Panc1 (cell line): ENCODE measurements at regions not wholly inside any gene's neighbourhood (a gene's known extent, or its start where the extent isn't known, plus 50 kb on each side); places are given as distances from the start of the nearest gene placed in this dataset.

Experiments used
- ATAC-seq: fragments of 200-7000 bp; cut with Tn5 transposase; 2 replicates; pipeline ENCODE4 v1.9.1; 2020; ENCODE audit warnings: mild to moderate bottlenecking, moderate library complexity
- BruUV-seq: library from RNA; stranded (reverse); fragments of 400-500 nt; replicated peaks from 2 replicates; lab custom pipeline; 2021; lab: Mats Ljungman, UMichigan
- CTCF ChIA-PET: fragments of 300-600 bp; sonication (Branson Sonifier 250); formaldehyde crosslinking; loops from one replicate; lab custom pipeline; 2022; ENCODE audit warnings: antibody characterized with exemption; lab: Charles Lee
- POLR2A ChIA-PET: fragments of 300-600 bp; sonication (Branson Sonifier 250); formaldehyde crosslinking; loops from one replicate; lab custom pipeline; 2022; ENCODE audit warnings: antibody characterized with exemption; lab: Charles Lee
- DNase-seq: peaks from one replicate; pipeline ENCODE4 v3.0.0-alpha.2; 2010; ENCODE audit warnings: low read depth, low spot score
- H3K27ac ChIP-seq: 2 replicates; pipeline ENCODE4 v1.5.1; 2011; ENCODE audit warnings: mild to moderate bottlenecking, low read length, inconsistent platforms
- H3K27me3 ChIP-seq: fragments of 200-500 bp; sonication (Bioruptor generic); 2 replicates; pipeline ENCODE4 v1.6.0; 2014; ENCODE audit warnings: low read length, inconsistent platforms; ENCODE audit not compliant: control insufficient read depth, insufficient read depth
- H3K36me3 ChIP-seq: fragments of 200-500 bp; sonication (Bioruptor generic); 2 replicates; pipeline ENCODE4 v1.5.1; 2014; ENCODE audit warnings: inconsistent platforms, mild to moderate bottlenecking, low read length, moderate library complexity; ENCODE audit not compliant: control insufficient read depth, insufficient read depth
- H3K4me1 ChIP-seq: 2 replicates; pipeline ENCODE4 v1.5.1; 2011; ENCODE audit warnings: inconsistent platforms, mild to moderate bottlenecking, low read length, moderate library complexity; ENCODE audit not compliant: control insufficient read depth, insufficient read depth
- H3K4me3 ChIP-seq, 2 experiments: 2 replicates each; pipeline ENCODE4 v1.5.1; 2011 to 2012; ENCODE audit warnings: low read depth in 2 of 2, low read length in 2 of 2, mild to moderate bottlenecking in 2 of 2, inconsistent platforms in 1 of 2, moderate library complexity in 1 of 2
- H3K9me3 ChIP-seq: fragments of 200-500 bp; sonication (Bioruptor generic); 2 replicates; pipeline ENCODE4 v1.5.1; 2014; ENCODE audit warnings: low read depth, mild to moderate bottlenecking, inconsistent platforms, low read length, moderate library complexity; ENCODE audit not compliant: control insufficient read depth, insufficient read depth
- CTCF ChIP-seq: fragments of 450-650 bp; IDR thresholded peaks from 2 replicates; pipeline ENCODE4 v1.5.1; 2017; ENCODE audit warnings: mild to moderate bottlenecking
- POLR2AphosphoS5 ChIP-seq: IDR thresholded peaks from 2 replicates; pipeline ENCODE4 v1.6.1; 2012; ENCODE audit warnings: mild to moderate bottlenecking, low read depth, low read length, moderate library complexity
- REST ChIP-seq, 2 experiments: IDR thresholded peaks; 2 replicates each; pipeline ENCODE4 v1.6.1; 2011 to 2012; ENCODE audit warnings: low read depth in 2 of 2, control low read depth in 1 of 2, low read length in 1 of 2, mild to moderate bottlenecking in 1 of 2, moderate library complexity in 1 of 2; ENCODE audit not compliant: insufficient read depth in 1 of 2
- SIN3A ChIP-seq: IDR thresholded peaks from 2 replicates; pipeline ENCODE4 v1.6.1; 2012; ENCODE audit warnings: low read depth, mild to moderate bottlenecking, low read length, moderate library complexity, borderline replicate concordance; ENCODE audit not compliant: insufficient read depth
- TCF7L2 ChIP-seq: IDR thresholded peaks from 2 replicates; pipeline ENCODE4 v1.6.1; 2011; ENCODE audit warnings: mild to moderate bottlenecking, low read depth, low read length, inconsistent platforms
- in situ Hi-C: cut with HindIII; loops from 2 replicates; pipeline ENCODE4 v1.10.0; 2016; ENCODE audit warnings: low sequenced_read_pairs, low pct_unique_long_range_greater_than_20kb
- intact Hi-C: fragments of 100-400 bp; cut with micrococcal nuclease; formaldehyde crosslinking; loops from one replicate; pipeline ENCODE4 v1.10.0; 2022; ENCODE audit not compliant: unreplicated experiment

- no peaks in the 10 kb centered on the region; the same call in 1 of the 2 replicates for H3K9me3 ChIP-seq
- H3K36me3 ChIP-seq: no peaks in the 10 kb centered on the region
- H3K27me3 ChIP-seq: no peaks in the 10 kb centered on the region
- no peak for TF ChIP-seq POLR2AphosphoS5
- no peak for TF ChIP-seq TCF7L2
- no peak for TF ChIP-seq REST (IDR thresholded peaks at IDR 0.05; ENCODE audit: insufficient read depth in 1 of 2, low read depth in 2 of 2, low read length in 1 of 2)
- TF ChIP-seq CTCF: no peak
- TF ChIP-seq SIN3A: no peak
- in situ Hi-C loops: no loop called here
- BruUV-seq: no TSS peak
- DNase-seq: no peak
- ChIA-PET CTCF (no interaction called here), POLR2A (no interaction called here)
- H3K4me3 ChIP-seq: no peak overlapping the region
- ATAC-seq: no peak
- no peak overlapping the region for H3K27ac ChIP-seq
- intact Hi-C loops: no loop called here
- no peaks in the 10 kb centered on the region for H3K4me1 ChIP-seq
These were observed 117.8 kb downstream of the GLI2 start for GRCh38 chr2:120853306-120854013.

GRCh38 chr2:120854014-120854620 lies 118.4 kb downstream of the GLI2 start:
- in situ Hi-C loops: no loop called here
- no TSS peak for BruUV-seq
- Histone ChIP-seq H3K36me3 (no peaks in the 10 kb centered on the region), H3K4me1 (no peaks in the 10 kb centered on the region), H3K9me3 (no peaks in the 10 kb centered on the region; the same call in 1 of the 2 replicates), H3K4me3 (no peak overlapping the region), H3K27ac (no peak overlapping the region), H3K27me3 (no peaks in the 10 kb centered on the region)
- TF ChIP-seq CTCF (no peak), REST (IDR thresholded peaks at IDR 0.05; ENCODE audit: insufficient read depth in 1 of 2, low read depth in 2 of 2, low read length in 1 of 2) (no peak), SIN3A (no peak), POLR2AphosphoS5 (no peak)
- intact Hi-C loops: no loop called here
- CTCF ChIA-PET: no interaction called here
- ATAC-seq: no peak
- POLR2A ChIA-PET: no interaction called here
- no peak for DNase-seq
